GM12872 (cell line): ENCODE measurements at regions not wholly inside any gene's neighbourhood (a gene's known extent, or its start where the extent isn't known, plus 50 kb on each side); places are given as distances from the start of the nearest gene placed in this dataset.

Experiments used
- TF ChIP-seq, protein P1 (sequence below): IDR thresholded peaks from 3 replicates; pipeline ENCODE4 v1.5.1; 2011; ENCODE audit warnings: low read depth, mild to moderate bottlenecking, low read length, moderate library complexity; ENCODE audit not compliant: insufficient read depth

DNA sequence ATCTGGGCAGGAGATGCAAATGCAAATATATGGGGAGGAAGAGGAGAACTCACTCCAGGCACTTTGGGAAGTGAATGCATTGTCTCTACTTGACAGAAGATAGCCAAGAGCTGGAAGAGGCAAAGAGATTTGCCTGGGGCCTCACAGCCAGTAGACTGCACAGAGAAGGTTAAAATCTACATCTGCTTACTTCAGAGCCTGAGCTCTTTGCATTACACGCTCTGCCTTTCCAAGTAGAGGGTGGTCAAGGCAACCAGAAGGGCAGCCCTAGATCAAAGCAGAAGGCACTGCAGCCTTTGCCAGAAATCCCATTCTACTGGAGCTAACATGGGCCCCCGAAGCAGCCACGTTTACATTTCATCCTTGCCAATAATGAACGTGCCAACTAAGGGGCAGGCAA, 407.2 kb upstream of the CCL2 start:
- TF ChIP-seq, protein P1, sequence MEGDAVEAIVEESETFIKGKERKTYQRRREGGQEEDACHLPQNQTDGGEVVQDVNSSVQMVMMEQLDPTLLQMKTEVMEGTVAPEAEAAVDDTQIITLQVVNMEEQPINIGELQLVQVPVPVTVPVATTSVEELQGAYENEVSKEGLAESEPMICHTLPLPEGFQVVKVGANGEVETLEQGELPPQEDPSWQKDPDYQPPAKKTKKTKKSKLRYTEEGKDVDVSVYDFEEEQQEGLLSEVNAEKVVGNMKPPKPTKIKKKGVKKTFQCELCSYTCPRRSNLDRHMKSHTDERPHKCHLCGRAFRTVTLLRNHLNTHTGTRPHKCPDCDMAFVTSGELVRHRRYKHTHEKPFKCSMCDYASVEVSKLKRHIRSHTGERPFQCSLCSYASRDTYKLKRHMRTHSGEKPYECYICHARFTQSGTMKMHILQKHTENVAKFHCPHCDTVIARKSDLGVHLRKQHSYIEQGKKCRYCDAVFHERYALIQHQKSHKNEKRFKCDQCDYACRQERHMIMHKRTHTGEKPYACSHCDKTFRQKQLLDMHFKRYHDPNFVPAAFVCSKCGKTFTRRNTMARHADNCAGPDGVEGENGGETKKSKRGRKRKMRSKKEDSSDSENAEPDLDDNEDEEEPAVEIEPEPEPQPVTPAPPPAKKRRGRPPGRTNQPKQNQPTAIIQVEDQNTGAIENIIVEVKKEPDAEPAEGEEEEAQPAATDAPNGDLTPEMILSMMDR: no peak

GRCh38 chr17:33848433-33848832, 406.7 kb upstream of the CCL2 start:
- TF ChIP-seq, protein P1: no peak

- TF ChIP-seq, protein P1: no peak
Measured at GRCh38 chr17:33854596-33854995, 400.5 kb upstream of the CCL2 start.

DNA sequence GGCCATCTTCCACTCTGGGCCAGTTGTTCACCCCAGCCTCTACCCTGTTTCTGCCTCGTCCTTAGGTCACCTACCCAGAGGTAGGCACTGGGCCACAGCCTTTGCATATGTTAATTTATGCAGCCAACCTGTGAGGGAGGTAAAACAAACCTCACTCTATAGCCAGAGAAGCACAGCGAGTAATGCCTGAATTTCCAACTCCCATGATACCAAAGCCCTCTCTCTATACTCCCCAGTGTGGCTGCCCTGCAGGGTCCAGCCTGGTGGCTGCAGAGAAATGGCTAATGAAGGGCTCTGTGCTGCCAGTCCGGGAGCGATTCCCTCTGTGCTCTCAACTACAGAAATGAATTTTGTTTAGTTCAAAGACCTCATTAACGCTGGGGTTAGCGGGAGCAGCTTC, 397.0 kb upstream of the CCL2 start:
- TF ChIP-seq, protein P1: no peak

DNA sequence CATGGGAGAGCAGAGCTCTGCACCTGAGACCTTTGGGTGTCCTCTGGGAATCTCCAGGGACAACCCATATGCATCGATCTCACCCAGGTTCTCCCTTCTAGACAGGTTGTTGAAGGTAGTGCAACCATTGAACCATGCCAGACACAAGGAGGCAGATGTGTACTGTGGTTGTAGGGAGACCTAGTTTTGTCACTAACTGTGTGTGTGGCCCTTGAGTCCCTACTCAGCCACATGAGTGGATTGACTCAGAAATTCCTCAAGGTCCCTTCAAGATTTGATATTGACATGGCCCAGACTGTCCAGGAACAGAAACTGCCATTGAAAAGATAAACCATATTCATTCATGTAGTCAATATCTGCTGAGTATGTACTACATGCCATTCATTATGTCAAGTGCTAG, 396.4 kb upstream of the CCL2 start:
- TF ChIP-seq, protein P1: no peak

- TF ChIP-seq, protein P1: no peak
Measured at GRCh38 chr17:33862772-33863602, 392.1 kb upstream of the CCL2 start.

DNA sequence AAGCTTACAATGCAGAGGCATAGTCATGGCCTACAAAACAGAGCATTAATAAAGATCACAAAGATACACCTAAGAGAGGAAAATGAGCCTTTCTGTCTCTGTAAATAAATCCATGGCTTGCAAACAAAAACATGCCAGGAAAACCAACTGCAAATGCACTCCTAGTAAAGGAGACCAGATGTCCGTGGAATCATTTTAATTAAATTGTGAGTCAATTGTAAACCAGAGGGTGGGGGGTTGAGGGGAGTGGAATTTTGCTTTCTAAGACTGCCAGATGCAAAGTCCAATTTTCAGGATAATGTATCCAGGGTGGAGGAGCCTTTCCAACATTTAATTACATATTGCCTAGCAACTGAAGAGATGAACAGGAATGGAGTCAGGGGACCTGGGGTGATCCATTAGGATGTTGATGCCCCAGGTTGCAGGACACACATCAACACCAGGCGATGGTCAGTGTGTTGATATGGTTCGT, 390.3 kb upstream of the CCL2 start:
- TF ChIP-seq, protein P1: no peak
